GM12891 (cell line): ENCODE measurements at regions not wholly inside any gene's neighbourhood (a gene's known extent, or its start where the extent isn't known, plus 50 kb on each side); places are given as distances from the start of the nearest gene placed in this dataset.

ENCODE experiments used
- PAX5 ChIP-seq: IDR thresholded peaks from 2 replicates; pipeline ENCODE4 v1.6.1; 2011; ENCODE audit warnings: low read length, moderate library complexity, mild to moderate bottlenecking; ENCODE audit not compliant: insufficient read depth, severe bottlenecking
- POLR2A ChIP-seq: IDR thresholded peaks from 2 replicates; pipeline ENCODE4 v1.6.1; 2011; ENCODE audit warnings: low read depth, low read length, control low read depth
- POLR2AphosphoS5 ChIP-seq: IDR thresholded peaks from 2 replicates; pipeline ENCODE4 v1.6.1; 2011; ENCODE audit warnings: low read depth, low read length, control low read depth
- SPI1 ChIP-seq: IDR thresholded peaks from 2 replicates; pipeline ENCODE4 v1.6.1; 2011; ENCODE audit warnings: low read depth, low read length, control low read depth
- TAF1 ChIP-seq: IDR thresholded peaks from 2 replicates; pipeline ENCODE4 v1.6.1; 2011; ENCODE audit warnings: low read depth, low read length, control low read depth

GRCh38 chr7:27427416-27427815 lies 184.8 kb downstream of the EVX1 start:
- TF ChIP-seq POLR2AphosphoS5 (no peak), TAF1 (no peak), POLR2A (no peak), PAX5 (no peak), SPI1 (no peak)
